Gastrocnemius medialis (tissue), 4 donors: ENCODE measurements at regions not wholly inside any gene's neighbourhood (a gene's known extent, or its start where the extent isn't known, plus 50 kb on each side); places are given as distances from the start of the nearest gene placed in this dataset.

Experiments used
- CTCF ChIP-seq, 5 experiments: fragments of 450-650 bp in 3 of 5; fragments of 200-600 bp in 2 of 5; sonication (generic) in 2 of 5; IDR thresholded peaks in 4 of 5; conservative IDR thresholded peaks in 1 of 5; 1 replicate in 4 of 5; 2 replicates in 1 of 5; pipeline ENCODE4 v1.5.1; 2016 to 2019; ENCODE audit warnings: antibody characterized with exemption in 5 of 5, mild to moderate bottlenecking in 3 of 5, moderate library complexity in 3 of 5
- POLR2A ChIP-seq, 2 donors: fragments of 450-650 bp; IDR thresholded peaks; one replicate each; pipeline ENCODE4 v1.6.1; 2017; ENCODE audit warnings: antibody characterized with exemption in 2 of 2, mild to moderate bottlenecking in 2 of 2, moderate library complexity in 2 of 2

GRCh38 chr22:48743601-48744282 lies 1083.9 kb downstream of the BRD1 start:
- TF ChIP-seq POLR2A (IDR thresholded peaks at IDR 0.05) = no peak
- no peak for TF ChIP-seq CTCF (IDR thresholded peaks at IDR 0.05 in 4 of 5, conservative IDR thresholded peaks at IDR 0.05 in 1 of 5)
